K562 (cell line): ENCODE measurements at regions not wholly inside any gene's neighbourhood (a gene's known extent, or its start where the extent isn't known, plus 50 kb on each side); places are given as distances from the start of the nearest gene placed in this dataset.

Source experiments
- ATAC-seq: fragments of 200-7000 bp; cut with Tn5 transposase; 3 replicates; pipeline ENCODE4 v1.9.1; 2020; ENCODE audit warnings: moderate library complexity
- BruUV-seq: library from RNA; stranded (reverse); fragments of 400-500 nt; replicated peaks from 2 replicates; lab custom pipeline; 2021; lab: Mats Ljungman, UMichigan
- CTCF ChIA-PET: fragments of 300-600 bp; formaldehyde crosslinking; extraction: SDS; loops from one replicate; lab custom pipeline; 2021; ENCODE audit warnings: low intra/inter-chr PET ratio; lab: Yijun Ruan, JAX
- POLR2A ChIA-PET: fragments of 300-600, 350-650 bp; sonication (Branson Sonifier 250); formaldehyde crosslinking; extraction: SDS; loops from one replicate; lab custom pipeline; 2021; ENCODE audit warnings: antibody characterized with exemption, inconsistent platforms; lab: Yijun Ruan, JAX
- DNase-seq, 4 experiments: peaks; one replicate each; pipeline versions ENCODE4 v3.0.0 to v3.0.0-alpha.2; 2011 to 2018; ENCODE audit warnings: low spot score in 3 of 4, mixed read lengths in 3 of 4; ENCODE audit errors: extremely low read depth in 1 of 4
- FAIRE-seq: peaks from 2 replicates; lab custom pipeline; 2011; peaks lifted over from hg19 to GRCh38; lab: Jason Lieb, UNC
- H2AFZ ChIP-seq: 2 replicates; pipeline ENCODE4 v1.6.0; 2011; ENCODE audit warnings: low read depth, low read length, control low read depth, inconsistent platforms
- H3K27ac ChIP-seq: fragments of 200-600 bp; 3 replicates; pipeline ENCODE4 v1.8.0; 2011; ENCODE audit warnings: low read depth, mild to moderate bottlenecking, control low read depth, inconsistent platforms, low read length, moderate library complexity, mixed read lengths; ENCODE audit errors: extremely low read depth
- H3K27me3 ChIP-seq, 2 experiments: fragments of 300-600 bp in 1 of 2; 2 replicates in 1 of 2; 3 replicates in 1 of 2; pipeline versions ENCODE4 v1.6.0 to v1.8.0; 2011; ENCODE audit warnings: inconsistent platforms in 2 of 2, low read length in 2 of 2, mild to moderate bottlenecking in 1 of 2, mixed read lengths in 1 of 2, moderate library complexity in 1 of 2; ENCODE audit not compliant: control insufficient read depth in 2 of 2, insufficient read depth in 2 of 2
- H3K36me3 ChIP-seq: fragments of 300-600 bp; 3 replicates; pipeline ENCODE4 v1.8.0; 2011; ENCODE audit warnings: mild to moderate bottlenecking, low read length, inconsistent platforms; ENCODE audit not compliant: control insufficient read depth, insufficient read depth
- H3K4me1 ChIP-seq, 2 experiments: fragments of 200-600 bp in 1 of 2; replicated peaks in 1 of 2; 2 replicates in 1 of 2; 3 replicates in 1 of 2; pipeline versions ENCODE4 v1.5.1 to v1.8.0; 2011; ENCODE audit warnings: inconsistent platforms in 2 of 2, low read length in 2 of 2, mild to moderate bottlenecking in 1 of 2, mixed read lengths in 1 of 2, moderate library complexity in 1 of 2; ENCODE audit not compliant: control insufficient read depth in 2 of 2, insufficient read depth in 2 of 2
- H3K4me2 ChIP-seq: 2 replicates; pipeline ENCODE4 v1.6.1; 2011; ENCODE audit warnings: low read length, control low read depth, inconsistent platforms, mixed read lengths; ENCODE audit not compliant: insufficient read depth
- H3K4me3 ChIP-seq: fragments of 200-600 bp; sonication (generic), shearing (Covaris generic); 2 replicates; pipeline ENCODE4 v1.5.1; 2016; ENCODE audit warnings: control low read depth, inconsistent platforms
- H3K79me2 ChIP-seq: fragments of 200-600 bp; 3 replicates; pipeline ENCODE4 v1.8.0; 2011; ENCODE audit warnings: low read length, inconsistent platforms; ENCODE audit not compliant: control insufficient read depth, insufficient read depth
- H3K9ac ChIP-seq, 2 experiments: 2 replicates each; pipeline versions ENCODE4 v1.6.0 to v1.6.1; 2011; ENCODE audit warnings: low read depth in 2 of 2, low read length in 2 of 2, control low read depth in 1 of 2, inconsistent platforms in 1 of 2, mild to moderate bottlenecking in 1 of 2, mixed read lengths in 1 of 2; ENCODE audit not compliant: insufficient read depth in 1 of 2
- H3K9me1 ChIP-seq: one replicate; pipeline ENCODE4 v1.6.0; 2011; ENCODE audit warnings: inconsistent platforms, mild to moderate bottlenecking, low read length, moderate library complexity; ENCODE audit not compliant: control insufficient read depth, insufficient read depth
- H3K9me3 ChIP-seq: replicated peaks from 2 replicates; pipeline ENCODE4 v1.5.1; 2011; ENCODE audit warnings: low read depth, low read length, inconsistent platforms; ENCODE audit not compliant: control insufficient read depth, insufficient read depth
- H4K20me1 ChIP-seq: replicated peaks from 2 replicates; pipeline ENCODE4 v1.6.1; 2011; ENCODE audit warnings: low read length, inconsistent platforms, mixed read lengths; ENCODE audit not compliant: control insufficient read depth, insufficient read depth
- CC2D1A ChIP-seq: fragments of 450-650 bp; IDR thresholded peaks from 2 replicates; pipeline ENCODE4 v1.6.1; 2017; ENCODE audit warnings: mild to moderate bottlenecking
- ESRRB ChIP-seq: fragments of 250-450 bp; sonication (Bioruptor Pico); IDR thresholded peaks from 2 replicates; pipeline ENCODE4 v1.5.0; 2020; ENCODE audit warnings: mild to moderate bottlenecking, moderate library complexity, borderline replicate concordance
- PML ChIP-seq: IDR thresholded peaks from 2 replicates; pipeline ENCODE4 v1.6.1; 2012; ENCODE audit warnings: low read length, inconsistent platforms
- POLR2H ChIP-seq: IDR thresholded peaks from 2 replicates; pipeline ENCODE4 v1.6.1; 2016; ENCODE audit warnings: missing genetic modification characterization, low read depth, mild to moderate bottlenecking, control low read depth, missing compliant biosample characterization, moderate library complexity
- RBM14 ChIP-seq: fragments of 200-400 bp; formaldehyde crosslinking; IDR thresholded peaks from 2 replicates; pipeline ENCODE4 v1.6.1; 2018; ENCODE audit warnings: low read depth, mild to moderate bottlenecking, low read length, moderate library complexity, borderline replicate concordance; ENCODE audit not compliant: insufficient read depth
- SAFB ChIP-seq: fragments of 200-400 bp; formaldehyde crosslinking; IDR thresholded peaks from 2 replicates; pipeline ENCODE4 v1.6.1; 2017; ENCODE audit warnings: low read depth, low read length, borderline replicate concordance
- SRSF9 ChIP-seq: fragments of 200-400 bp; formaldehyde crosslinking; IDR thresholded peaks from 2 replicates; pipeline ENCODE4 v1.6.1; 2017; ENCODE audit warnings: low read depth, low read length, borderline replicate concordance
- U2AF2 ChIP-seq: fragments of 200-400 bp; formaldehyde crosslinking; optimal IDR thresholded peaks from 2 replicates; pipeline ENCODE3; 2017; ENCODE audit warnings: low read depth, mild to moderate bottlenecking, low read length
- ZBTB8A ChIP-seq: fragments of 450-650 bp; IDR thresholded peaks from 2 replicates; pipeline ENCODE4 v1.6.1; 2018; ENCODE audit warnings: mild to moderate bottlenecking, moderate library complexity; ENCODE audit not compliant: partially characterized antibody
- WGBS: fragments of 100-300 bp; shearing (Covaris generic); methylation state at CpG from one replicate; pipeline ENCODE4 v1.1.6; 2016; ENCODE audit warnings: low coverage, mixed read lengths; ENCODE audit not compliant: insufficient coverage; ENCODE audit errors: missing lambda C conversion rate; 5-methylcytosine and 5-hydroxymethylcytosine counted together
- in situ Hi-C: fragments of 300-500 bp; cut with MboI; formaldehyde crosslinking; loops from 4 replicates; pipeline ENCODE4 v1.15.0; 2018; ENCODE audit warnings: inconsistent platforms, mixed read lengths
- intact Hi-C: fragments of 100-400 bp; cut with micrococcal nuclease; formaldehyde crosslinking; loops from 2 replicates; pipeline ENCODE4 v1.14.2; 2022
- TF ChIP-seq, protein P1 (sequence below): fragments of 450-650 bp; IDR thresholded peaks from 2 replicates; pipeline ENCODE4 v1.6.1; 2016; ENCODE audit warnings: mild to moderate bottlenecking
- TF ChIP-seq, protein P2 (sequence below), 2 experiments: fragments of 450-650 bp in 1 of 2; sonication (generic) in 1 of 2; formaldehyde crosslinking in 1 of 2; IDR thresholded peaks in 1 of 2; conservative IDR thresholded peaks in 1 of 2; 2 replicates each; pipeline versions ENCODE4 v1.6.1 to v1.8.1; 2016 to 2023; ENCODE audit warnings: mild to moderate bottlenecking in 2 of 2, moderate library complexity in 2 of 2, inconsistent platforms in 1 of 2, missing genetic modification reagents in 1 of 2

DNA sequence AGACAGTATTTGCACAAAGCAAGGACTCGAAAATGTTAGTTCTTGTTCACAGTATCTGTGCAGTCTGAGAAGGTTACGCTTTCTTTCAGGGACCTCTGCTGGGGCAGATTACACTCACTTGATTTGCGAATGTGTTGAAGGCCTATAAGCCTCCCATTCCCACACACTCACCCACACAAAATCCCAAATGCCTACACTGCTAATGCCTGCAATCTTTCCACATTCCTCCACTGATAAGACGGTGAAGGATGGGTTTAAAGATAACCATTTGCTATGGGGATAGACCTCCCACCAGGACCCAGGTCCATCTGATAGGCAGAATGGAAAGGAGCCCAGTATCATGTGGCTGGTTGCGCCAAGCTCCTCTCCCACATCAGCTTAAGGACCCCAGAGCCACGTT is 394.9 kb upstream of the SALL1 start:
- no peaks in the 10 kb centered on the region for H3K9me3 ChIP-seq
- no peak for ATAC-seq
- no TSS peak for BruUV-seq

More for the DNA sequence above, 394.9 kb upstream of the SALL1 start:
- no peak overlapping the region for H3K4me3 ChIP-seq
- no peaks in the 10 kb centered on the region for H3K79me2 ChIP-seq
- H3K4me1 ChIP-seq, result no peaks in the 10 kb centered on the region
- no peak for DNase-seq
- ChIA-PET POLR2A (no interaction called here), CTCF (no interaction called here)
- no peak for FAIRE-seq
- H3K9me1 ChIP-seq, result no peaks in the 10 kb centered on the region
- in situ Hi-C loops, result no loop called here
- no peaks in the 10 kb centered on the region for H3K36me3 ChIP-seq
- no peak overlapping the region for H3K9ac ChIP-seq
- WGBS, result 1% methylated on average over 6 of the region's 6 CpGs
- H3K27ac ChIP-seq, result no peak overlapping the region
- H2AFZ ChIP-seq, result no peak overlapping the region
- no peak for TF ChIP-seq PML
- TF ChIP-seq POLR2H, result no peak
- no peak for TF ChIP-seq ZBTB8A
- TF ChIP-seq, protein P1, sequence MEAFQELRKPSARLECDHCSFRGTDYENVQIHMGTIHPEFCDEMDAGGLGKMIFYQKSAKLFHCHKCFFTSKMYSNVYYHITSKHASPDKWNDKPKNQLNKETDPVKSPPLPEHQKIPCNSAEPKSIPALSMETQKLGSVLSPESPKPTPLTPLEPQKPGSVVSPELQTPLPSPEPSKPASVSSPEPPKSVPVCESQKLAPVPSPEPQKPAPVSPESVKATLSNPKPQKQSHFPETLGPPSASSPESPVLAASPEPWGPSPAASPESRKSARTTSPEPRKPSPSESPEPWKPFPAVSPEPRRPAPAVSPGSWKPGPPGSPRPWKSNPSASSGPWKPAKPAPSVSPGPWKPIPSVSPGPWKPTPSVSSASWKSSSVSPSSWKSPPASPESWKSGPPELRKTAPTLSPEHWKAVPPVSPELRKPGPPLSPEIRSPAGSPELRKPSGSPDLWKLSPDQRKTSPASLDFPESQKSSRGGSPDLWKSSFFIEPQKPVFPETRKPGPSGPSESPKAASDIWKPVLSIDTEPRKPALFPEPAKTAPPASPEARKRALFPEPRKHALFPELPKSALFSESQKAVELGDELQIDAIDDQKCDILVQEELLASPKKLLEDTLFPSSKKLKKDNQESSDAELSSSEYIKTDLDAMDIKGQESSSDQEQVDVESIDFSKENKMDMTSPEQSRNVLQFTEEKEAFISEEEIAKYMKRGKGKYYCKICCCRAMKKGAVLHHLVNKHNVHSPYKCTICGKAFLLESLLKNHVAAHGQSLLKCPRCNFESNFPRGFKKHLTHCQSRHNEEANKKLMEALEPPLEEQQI, result no peak
- no peak for TF ChIP-seq SAFB
- TF ChIP-seq, protein P2, sequence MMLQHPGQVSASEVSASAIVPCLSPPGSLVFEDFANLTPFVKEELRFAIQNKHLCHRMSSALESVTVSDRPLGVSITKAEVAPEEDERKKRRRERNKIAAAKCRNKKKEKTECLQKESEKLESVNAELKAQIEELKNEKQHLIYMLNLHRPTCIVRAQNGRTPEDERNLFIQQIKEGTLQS (IDR thresholded peaks at IDR 0.05), result no peak
- TF ChIP-seq, protein P2 (CRISPR knock-in tag; conservative IDR thresholded peaks at IDR 0.05), result no peak
- no peak for TF ChIP-seq RBM14
- TF ChIP-seq U2AF2, result no peak
- no peak for TF ChIP-seq CC2D1A
- TF ChIP-seq SRSF9, result no peak
- no peak for TF ChIP-seq ESRRB (CRISPR knock-in tag)
- TF ChIP-seq, all 486 proteins: peak for 0
- no peaks in the 10 kb centered on the region for H3K27me3 ChIP-seq
- intact Hi-C loops, result no loop called here
- H4K20me1 ChIP-seq, result no peaks in the 10 kb centered on the region
- no peak overlapping the region for H3K4me2 ChIP-seq
